GM18498 (cell line): ENCODE measurements at regions not wholly inside any gene's neighbourhood (a gene's known extent, or its start where the extent isn't known, plus 50 kb on each side); places are given as distances from the start of the nearest gene placed in this dataset.

Experiments
- ATAC-seq: cut with Tn5 transposase; IDR thresholded peaks from one replicate; pipeline ENCODE4 v1.9.1; 2021; ENCODE audit warnings: mild to moderate bottlenecking, moderate library complexity; ENCODE audit not compliant: unreplicated experiment

DNA sequence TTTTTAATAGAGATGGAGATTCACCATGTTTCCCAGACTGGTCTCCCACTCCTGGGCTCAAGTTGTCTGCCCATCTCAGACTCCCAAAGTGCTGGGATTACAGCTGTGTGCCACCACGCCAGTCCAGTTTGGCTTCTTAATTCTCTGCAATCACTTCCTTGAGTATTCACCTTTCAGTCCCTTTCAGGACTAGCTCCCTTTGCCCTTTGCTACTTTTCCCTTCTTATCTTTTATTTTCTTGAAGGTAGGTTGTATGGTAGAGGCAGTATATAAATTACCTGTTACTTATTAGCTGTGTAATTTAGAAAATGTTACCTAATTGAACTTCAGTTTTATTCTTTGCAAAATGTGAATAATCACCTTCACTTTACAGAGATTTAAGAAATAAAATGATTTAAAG is 285.8 kb downstream of the FGF9 start:
- no peak for ATAC-seq

DNA sequence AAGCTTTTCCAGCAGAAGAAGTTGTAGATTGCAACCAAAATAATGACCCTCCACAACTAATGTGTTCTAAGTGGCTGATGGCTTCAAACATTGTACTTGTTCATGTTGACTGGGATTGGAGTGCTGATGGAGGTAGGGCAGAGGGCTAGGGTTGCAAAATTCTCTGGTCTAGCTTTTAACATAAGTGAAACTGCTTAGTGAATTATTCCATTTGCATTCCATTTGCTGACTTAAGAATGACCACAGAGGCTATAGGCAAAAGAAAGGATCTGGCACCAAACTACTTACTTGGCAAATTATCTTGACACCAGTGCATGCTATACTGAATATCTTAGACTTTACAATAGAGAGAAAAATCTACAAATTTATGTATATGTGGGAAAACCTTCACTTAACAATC is 287.0 kb downstream of the FGF9 start:
- no peak for ATAC-seq

DNA sequence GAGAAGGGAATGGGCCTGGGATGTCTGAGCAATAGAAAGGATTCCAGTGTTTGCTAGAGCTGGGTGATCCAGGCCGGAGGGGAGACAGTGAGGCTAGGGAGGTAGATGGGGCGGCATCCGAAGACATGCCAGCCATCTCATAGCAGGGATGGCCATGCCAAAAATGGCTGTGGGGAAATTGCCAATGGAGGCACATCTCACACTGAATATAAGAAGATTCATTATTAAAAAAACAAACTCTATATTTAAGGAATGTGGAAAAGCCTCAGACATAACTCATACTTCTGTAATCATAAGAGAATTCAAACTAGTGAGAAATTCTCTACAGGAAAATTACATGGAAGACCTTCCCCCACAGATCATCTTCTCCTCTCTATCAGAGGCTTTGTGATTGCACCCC is 289.2 kb downstream of the FGF9 start:
- no peak for ATAC-seq

DNA sequence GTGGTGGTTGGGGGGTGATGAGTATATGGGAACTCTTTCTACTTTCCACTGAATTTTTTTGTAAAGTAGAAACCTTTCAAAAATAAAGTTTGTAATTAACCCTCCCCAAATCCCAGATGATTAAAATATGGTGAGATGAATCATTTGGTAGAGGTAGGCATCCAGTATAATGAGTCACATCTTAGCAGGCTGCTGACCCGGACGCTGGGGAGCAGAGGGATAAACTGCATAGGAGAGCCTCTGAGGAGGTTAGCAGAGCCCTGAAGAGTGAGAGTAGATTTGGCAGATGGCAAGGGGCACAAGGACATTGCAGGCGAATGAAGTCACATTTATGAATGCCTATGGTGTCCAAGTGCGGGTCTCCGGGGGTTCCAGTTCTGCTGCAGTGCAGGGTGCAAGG is 293.8 kb downstream of the FGF9 start:
- no peak for ATAC-seq

DNA sequence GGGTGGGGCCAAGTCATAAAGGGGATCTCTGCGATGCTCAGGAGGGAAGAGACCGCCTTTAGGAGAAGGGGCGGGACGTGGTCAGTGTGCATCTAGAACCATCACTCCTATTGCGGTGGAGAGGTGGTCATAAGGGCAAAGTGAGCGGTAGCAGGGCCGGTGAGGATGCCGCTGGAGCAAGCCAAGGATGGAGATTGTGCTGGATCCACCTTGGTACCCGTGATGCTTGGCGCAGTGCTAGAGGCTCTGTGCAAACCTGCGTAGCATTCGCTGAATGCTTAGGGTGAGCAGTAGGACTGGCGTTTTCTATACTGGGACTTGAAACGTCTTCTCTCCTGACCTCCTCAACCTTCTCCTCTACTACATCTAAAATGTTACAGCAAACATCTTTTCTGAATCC is 294.2 kb downstream of the FGF9 start:
- no peak for ATAC-seq

DNA sequence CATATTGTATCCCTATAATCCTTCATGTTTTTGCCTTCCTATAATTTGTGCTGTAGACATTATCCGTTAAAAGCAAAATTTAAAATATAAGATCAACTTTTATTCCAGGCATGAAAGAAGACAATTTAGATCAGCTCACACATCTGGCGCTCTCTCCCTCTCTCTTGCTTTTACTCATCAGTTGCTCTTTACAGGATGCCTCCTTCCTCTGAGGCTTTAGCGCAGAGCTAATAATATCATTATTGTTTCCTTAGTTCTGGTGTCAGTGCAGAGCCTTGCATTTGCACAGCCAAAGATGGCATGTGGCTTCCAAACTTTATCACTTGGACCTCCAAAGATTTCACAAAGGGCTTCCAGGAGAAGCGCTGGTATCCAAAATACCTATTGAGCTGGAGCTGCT is 295.1 kb downstream of the FGF9 start:
- no peak for ATAC-seq

DNA sequence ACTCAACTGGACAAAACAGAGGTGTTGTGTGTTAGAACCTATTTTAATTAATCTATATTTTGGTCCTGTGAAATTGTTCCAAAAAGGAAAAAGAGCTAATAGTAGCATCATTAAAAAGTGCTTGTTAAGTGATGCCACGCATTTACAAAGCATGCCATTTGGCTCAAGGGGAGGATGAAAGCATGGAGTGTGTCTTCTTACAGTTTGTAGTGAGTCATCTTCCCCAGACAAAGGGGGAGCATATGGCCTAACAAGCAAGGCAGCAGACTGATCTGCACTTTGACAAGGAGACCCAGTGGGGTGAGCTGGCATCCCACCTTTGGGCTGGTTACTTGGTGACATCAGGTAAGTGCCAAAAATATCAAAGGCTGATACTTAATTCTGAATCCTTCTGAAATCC is 297.0 kb downstream of the FGF9 start:
- no peak for ATAC-seq

DNA sequence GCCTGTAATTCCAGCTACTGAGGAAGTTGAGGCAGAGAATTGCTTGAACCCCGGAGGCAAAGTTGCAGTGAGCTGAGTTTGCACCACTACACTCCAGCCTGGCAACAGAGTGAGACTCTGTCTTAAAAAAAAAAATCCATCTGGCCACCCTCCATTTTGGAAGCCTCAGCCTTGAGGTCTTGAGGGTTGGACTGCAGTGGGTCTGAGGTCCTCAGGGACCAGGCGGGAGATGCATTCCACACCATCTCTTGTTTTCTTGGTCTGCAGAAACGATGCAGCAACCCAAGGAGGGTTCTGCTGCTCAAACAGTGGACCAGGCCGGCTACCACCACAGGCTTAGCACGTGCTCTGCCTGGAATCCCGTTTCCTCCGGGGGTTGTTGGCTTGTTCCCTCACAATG is 299.3 kb downstream of the FGF9 start:
- no peak for ATAC-seq

DNA sequence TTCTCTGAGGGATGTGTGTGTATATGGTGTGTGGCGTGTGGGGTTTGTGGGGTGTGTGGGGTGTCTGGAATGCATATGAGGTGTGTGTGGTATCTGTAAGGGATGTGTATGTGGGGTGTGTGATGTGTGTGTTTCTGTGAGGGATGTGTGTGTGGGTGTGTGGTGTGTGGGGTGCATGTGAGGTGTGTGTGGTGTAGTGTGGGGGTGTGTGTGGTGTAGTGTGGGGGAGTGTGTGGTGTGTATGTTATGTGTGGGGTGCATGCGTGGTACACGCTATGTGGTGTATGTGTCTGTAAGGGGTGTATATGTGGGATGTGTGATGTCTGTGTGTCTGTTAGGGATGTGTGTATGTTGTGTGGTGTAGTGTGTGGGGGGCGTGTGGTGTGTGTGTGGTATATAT is 300.0 kb downstream of the FGF9 start:
- ATAC-seq = no peak

DNA sequence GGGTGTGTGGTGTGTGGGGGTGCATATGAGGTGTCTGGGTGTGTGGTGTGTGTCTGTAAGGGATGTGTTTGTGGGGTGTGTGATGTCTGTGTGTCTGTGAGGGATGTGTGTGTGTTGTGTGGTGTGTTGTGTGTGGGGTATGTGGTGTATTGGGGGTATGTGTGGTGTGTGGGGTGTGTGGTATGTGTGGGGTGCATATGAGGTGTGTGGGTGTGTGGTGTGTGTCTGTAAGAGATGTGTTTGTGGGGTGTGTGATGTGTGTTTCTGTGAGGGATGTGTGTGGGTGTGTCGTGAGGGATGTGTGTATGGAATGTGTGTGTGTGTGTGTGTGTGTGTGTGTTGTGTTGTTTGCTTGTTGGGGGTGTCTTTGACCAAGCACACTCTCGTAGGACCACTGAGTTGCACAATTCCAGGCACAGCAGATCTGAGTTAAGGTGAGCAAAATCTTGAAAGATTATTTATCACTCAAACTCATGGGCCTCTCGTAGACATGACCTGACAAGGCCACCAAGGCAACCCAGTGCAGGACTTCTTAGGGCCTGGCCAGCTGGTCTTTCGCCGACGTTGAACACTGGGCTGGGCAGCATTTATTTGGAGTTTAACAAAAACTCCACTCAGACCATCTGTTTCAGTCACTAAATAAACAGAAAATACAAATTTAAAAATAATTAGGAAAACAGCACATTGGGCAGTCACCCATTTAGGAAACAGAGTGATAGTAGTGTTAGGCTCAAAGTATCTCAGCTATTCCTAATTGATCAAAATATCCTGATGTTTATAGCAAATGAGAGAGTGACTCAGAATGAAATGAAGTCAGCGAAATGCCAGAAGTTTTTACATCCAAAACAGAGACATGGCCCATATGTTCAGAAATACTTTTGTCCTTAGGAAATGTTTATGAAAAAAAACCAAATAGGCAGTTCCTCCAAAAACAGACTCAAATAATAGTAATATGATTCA is 301.1 kb downstream of the FGF9 start:
- ATAC-seq = no peak

DNA sequence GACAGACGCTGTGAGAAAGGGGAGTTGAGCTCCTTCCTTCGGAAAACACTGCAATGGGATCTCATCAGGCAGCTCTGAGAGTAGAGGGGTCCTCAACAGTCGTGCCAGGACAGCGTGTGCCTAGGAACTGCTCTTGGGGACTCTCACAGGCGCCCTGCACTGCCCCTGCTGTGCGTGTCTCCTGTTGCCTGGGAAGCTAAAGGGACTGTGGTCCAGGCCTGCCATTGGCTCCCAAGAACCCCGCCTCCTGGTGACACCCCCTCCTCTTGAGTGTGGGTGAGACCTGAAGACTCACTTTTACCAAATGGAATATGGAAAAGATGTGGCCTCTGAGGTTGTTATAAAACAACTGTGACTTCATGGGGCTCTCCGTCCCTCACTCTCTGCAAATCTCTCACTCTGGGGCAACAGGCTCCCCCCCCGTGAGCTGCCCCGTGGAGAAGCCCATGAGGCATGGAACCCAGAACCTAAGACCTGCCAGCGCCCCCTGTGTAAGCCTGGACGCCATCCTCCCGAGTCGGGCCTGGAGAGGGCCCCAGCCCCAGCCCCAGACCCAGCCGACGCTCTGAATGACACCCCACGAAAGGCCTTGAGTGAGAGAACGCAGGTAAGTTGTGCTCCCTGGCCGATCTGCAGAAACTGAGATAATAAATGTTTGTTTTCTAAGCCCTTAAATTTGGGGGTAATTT is 302.7 kb downstream of the FGF9 start:
- ATAC-seq = no peak

DNA sequence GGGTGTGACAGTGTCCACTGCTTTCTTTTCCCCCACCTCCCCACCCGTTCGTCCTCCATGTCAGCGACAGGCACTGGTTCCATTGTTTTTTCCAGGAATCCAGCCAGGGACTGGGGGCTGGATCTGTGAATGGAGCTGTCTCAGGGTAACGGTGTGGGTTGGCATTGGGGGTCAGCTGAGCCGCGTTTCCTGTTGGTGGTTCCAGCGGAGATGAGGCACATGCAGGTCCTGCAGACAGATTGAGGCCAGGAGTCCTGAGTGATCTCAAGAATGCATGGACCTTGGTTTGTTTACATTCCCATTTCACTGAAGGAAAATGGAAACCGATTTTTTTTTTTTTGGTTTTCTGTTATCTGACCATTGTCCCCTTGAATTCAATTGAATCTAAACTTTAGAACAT is 303.9 kb downstream of the FGF9 start:
- ATAC-seq = no peak

DNA sequence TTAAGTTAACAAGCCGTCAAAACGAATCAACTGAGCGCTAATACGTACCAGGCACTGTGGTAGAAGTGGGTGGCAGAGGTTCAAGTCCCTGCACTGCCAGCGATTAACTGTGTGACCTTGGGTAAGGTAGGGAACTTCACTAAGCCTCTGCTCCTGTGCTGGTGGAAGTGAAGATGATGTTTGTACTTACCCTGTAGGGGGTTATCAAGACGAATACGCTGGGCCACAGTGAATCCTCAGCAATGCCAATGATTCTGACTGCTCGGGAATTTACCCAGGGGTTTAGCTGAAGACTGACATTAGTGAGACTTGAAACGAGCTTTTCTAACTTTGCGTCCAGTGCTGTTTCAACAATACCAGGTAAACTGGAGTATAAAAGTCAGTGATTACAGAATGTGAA is 305.3 kb downstream of the FGF9 start:
- no peak for ATAC-seq

DNA sequence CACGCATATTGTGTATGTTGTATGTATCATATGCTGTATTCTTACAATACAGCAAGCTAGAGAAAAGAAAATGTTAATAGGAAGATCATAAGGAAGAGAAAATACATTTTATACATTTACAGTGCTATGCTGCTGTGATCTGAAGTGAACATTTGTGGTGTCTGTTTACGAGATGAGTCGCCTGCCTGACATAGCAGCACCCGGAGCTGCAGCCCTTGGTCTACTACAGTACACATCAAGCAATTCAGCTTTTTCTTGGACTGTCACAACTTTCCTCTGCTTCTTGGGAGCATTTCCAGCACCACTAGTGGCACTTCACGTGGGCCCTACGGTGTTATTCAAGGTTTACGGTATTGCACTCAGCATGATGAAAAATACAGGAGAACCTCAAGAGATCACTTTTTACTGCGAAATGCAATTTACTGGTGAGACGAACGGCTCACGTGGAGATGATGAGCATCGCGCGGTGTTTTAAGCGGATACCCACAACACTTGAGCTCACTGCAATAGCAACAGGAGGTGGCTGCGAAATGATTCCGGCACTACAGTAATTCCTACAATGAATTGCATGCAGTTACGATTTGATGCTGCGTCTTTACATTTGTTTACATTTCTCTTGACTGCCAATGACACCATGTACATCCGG is 308.4 kb downstream of the FGF9 start:
- no peak for ATAC-seq

DNA sequence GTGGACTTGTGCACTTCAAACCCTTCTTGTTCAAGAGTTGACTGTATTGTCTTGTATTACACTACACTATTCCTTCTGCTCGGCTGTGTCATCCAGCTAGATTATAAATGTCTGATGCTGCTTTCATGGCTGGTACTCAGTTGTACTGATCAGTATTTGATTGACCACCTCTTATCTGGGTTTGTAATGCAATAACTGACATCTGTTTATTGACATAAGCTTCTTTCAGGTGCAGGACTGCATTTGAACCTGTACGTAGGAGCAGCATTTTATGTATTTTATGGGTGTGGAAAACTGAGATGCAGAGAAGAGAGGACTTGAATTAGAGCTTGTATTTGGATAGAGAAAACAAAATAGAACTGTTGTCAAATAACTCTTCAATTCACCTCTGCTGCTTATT is 309.2 kb downstream of the FGF9 start:
- no peak for ATAC-seq

DNA sequence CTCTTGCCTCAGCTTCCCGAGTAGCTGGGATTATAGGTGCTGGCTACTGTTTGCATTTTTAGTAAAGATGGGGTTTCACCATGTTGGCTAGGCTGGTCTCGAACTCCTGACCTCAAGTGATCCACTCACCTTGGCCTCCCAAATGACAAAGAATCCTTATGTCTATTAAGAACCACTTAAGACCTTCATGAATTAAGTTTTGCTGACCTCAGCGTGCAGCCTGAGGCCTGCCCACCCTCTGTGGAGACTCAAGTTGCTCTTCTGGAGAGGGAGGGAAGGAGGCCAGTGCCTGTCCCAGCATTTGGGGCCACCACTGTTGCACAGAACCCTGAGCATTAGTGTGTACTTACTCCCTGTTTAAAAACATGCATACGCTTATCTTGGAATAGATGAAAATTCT is 313.3 kb downstream of the FGF9 start:
- no peak for ATAC-seq

DNA sequence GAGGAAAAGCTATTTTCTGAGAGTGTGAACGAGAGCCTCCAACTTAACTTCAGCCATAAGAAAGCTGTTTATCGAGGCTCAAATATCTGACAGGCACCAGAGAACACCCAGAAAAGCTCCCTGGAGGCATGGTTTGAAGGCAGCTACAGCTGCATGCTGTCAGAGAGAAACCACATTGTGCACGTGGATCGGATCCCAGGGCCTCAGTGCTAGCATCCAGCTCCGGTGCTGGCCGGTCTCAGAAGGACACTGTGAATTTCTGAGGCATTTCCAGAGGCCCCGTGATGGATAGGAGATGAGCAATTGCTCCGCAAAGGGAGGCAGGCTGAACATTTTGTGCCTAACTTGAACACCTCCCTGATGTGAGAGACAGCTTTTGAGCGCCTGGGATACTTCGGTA is 315.7 kb downstream of the FGF9 start:
- no peak for ATAC-seq

DNA sequence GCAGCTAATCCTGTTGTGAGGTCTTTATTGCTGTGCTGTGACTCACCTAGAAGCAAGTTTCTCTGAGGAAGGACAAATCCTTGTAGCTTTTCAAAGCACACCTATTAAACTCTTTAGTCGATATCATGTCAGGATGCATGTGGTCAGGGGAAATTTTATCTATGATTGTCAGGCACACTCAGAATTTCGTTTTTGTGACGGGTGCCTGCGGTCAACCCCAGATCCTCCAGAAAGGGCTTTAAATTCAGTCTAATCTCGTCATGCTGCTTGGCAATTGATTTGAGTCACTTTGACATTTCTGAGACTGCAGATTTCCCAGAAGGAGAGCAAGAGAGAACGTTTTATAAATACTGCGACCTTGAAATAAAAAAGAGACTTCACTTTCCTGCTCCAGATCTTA is 316.9 kb downstream of the FGF9 start:
- ATAC-seq = no peak

DNA sequence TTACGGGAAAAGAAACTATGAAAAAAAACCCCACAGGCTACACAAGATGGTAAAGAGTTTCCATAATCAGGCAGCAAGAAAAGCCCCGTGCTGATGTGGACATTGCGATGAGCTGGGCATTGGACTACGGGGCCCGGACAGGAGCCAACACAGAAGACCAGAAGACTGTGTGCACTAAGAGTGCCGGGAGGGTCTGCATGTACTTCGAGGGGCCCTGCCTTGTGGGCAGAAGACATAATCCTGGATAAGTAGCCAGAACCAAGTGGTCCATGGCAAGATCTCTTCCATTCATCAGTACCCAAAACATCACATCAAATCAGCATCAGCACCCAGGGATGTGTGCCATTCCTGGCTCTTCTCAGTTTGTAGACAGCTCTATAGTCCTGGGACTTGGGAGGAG is 317.8 kb downstream of the FGF9 start:
- ATAC-seq = no peak

DNA sequence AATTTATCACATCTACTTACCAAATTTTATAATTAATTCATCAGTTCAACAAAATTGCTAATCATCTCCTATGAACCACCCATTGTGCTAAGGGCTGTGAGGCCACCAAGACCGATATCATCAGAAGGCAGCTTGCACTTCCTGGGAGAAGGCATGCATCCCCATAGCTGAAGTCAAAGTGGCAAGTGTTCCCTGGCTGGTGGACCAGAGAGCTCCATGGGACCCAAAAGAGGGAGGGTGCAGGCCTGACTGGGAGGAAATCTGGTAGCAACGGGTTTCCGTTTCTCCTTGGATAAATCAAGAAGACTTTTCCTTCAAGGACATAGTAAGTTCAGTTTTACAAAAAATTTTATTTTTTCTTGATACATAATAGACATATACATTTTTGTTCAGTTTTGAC is 325.2 kb downstream of the FGF9 start:
- no peak for ATAC-seq

DNA sequence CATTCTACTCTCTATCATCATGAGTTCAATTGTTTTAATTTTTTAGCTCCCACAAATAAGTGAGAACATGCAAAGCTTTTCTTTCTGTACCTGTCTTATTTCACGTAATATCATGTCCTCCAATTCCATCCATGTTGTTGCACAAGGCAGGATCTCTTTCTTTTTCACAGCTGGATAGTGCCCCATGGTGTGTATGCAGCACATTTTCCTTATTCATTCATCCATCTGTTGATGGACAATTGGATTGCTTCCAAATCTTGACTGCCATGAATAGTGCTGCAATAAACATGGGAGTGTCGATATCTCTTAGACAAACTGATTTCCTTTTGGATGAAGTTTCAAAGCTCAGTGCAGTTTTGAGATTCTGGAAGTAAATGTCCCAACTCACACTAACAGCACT is 326.9 kb downstream of the FGF9 start:
- ATAC-seq = no peak
